ENCODE measurements at regions not wholly inside any gene's neighbourhood (a gene's known extent, or its start where the extent isn't known, plus 50 kb on each side); places are given as distances from the start of the nearest gene placed in this dataset.

- DNase-seq (ENCODE audit: low read depth) = no peak
Observed at GRCh38 chr11:121793916-121794315, 322.1 kb downstream of the BLID start.

GRCh38 chr11:121793291-121793690, 322.7 kb downstream of the BLID start:
- DNase-seq (ENCODE audit: low read depth) = no peak

- no peak for DNase-seq (ENCODE audit: low read depth)
Observed at GRCh38 chr11:121792185-121792584, 323.8 kb downstream of the BLID start.

- no peak for DNase-seq (ENCODE audit: low read depth)
Observed at GRCh38 chr11:121790430-121790829, 325.6 kb downstream of the BLID start.

- no peak for DNase-seq (ENCODE audit: low read depth)
Observed at GRCh38 chr11:121780971-121781370, 328.2 kb upstream of the SORL1-AS1 start.

GRCh38 chr11:121777056-121777455, 324.3 kb upstream of the SORL1-AS1 start:
- DNase-seq (ENCODE audit: low read depth) = no peak

- no peak for DNase-seq (ENCODE audit: low read depth)
Observed at GRCh38 chr11:121775276-121775675, 322.5 kb upstream of the SORL1-AS1 start.

GRCh38 chr11:121773076-121773475, 320.3 kb upstream of the SORL1-AS1 start:
- no peak for DNase-seq (ENCODE audit: low read depth)

- DNase-seq (ENCODE audit: low read depth) = no peak
Observed at GRCh38 chr11:121770939-121771595, 318.3 kb upstream of the SORL1-AS1 start.

GRCh38 chr11:121769191-121769590, 316.4 kb upstream of the SORL1-AS1 start:
- DNase-seq (ENCODE audit: low read depth) = no peak

GRCh38 chr11:121767433-121767832, 314.7 kb upstream of the SORL1-AS1 start:
- no peak for DNase-seq (ENCODE audit: low read depth)

- DNase-seq (ENCODE audit: low read depth) = no peak
Observed at GRCh38 chr11:121766991-121767390, 314.2 kb upstream of the SORL1-AS1 start.

- no peak for DNase-seq (ENCODE audit: low read depth)
Observed at GRCh38 chr11:121766166-121766565, 313.4 kb upstream of the SORL1-AS1 start.

GRCh38 chr11:121763526-121763925, 310.8 kb upstream of the SORL1-AS1 start:
- no peak for DNase-seq (ENCODE audit: low read depth)

GRCh38 chr11:121762820-121763219, 310.1 kb upstream of the SORL1-AS1 start:
- no peak for DNase-seq (ENCODE audit: low read depth)

GRCh38 chr11:121761186-121761585, 308.4 kb upstream of the SORL1-AS1 start:
- no peak for DNase-seq (ENCODE audit: low read depth)

- DNase-seq (ENCODE audit: low read depth) = no peak
Observed at GRCh38 chr11:121757480-121758125, 304.8 kb upstream of the SORL1-AS1 start.

GRCh38 chr11:121755906-121756305, 303.1 kb upstream of the SORL1-AS1 start:
- no peak for DNase-seq (ENCODE audit: low read depth)

GRCh38 chr11:121755191-121755590, 302.4 kb upstream of the SORL1-AS1 start:
- no peak for DNase-seq (ENCODE audit: low read depth)

- no peak for DNase-seq (ENCODE audit: low read depth)
Observed at GRCh38 chr11:121754598-121754997, 301.8 kb upstream of the SORL1-AS1 start.

GRCh38 chr11:121749691-121750090, 296.9 kb upstream of the SORL1-AS1 start:
- DNase-seq (ENCODE audit: low read depth) = no peak

- no peak for DNase-seq (ENCODE audit: low read depth)
Observed at GRCh38 chr11:121748068-121748467, 295.3 kb upstream of the SORL1-AS1 start.

GRCh38 chr11:121743285-121743684, 290.5 kb upstream of the SORL1-AS1 start:
- DNase-seq (ENCODE audit: low read depth) = no peak

Data from HS-5 (cell line).